CD4-positive, CD25-positive, alpha-beta regulatory T cell (primary cell): ENCODE measurements at regions not wholly inside any gene's neighbourhood (a gene's known extent, or its start where the extent isn't known, plus 50 kb on each side); places are given as distances from the start of the nearest gene placed in this dataset.

Experiments used
- ATAC-seq, 2 donors: fragments of 150-1000 bp; cut with Tn5 transposase; one replicate each; pipeline ENCODE4 v1.10.0; 2021; ENCODE audit warnings: low read depth in 2 of 2, moderate number of reproducible peaks in 2 of 2, moderate library complexity in 1 of 2
- DNase-seq, 3 donors: peaks; one replicate each; pipeline versions ENCODE4 v3.0.0 to v3.0.0-alpha.2; 2012 to 2022; ENCODE audit warnings: mixed read lengths in 1 of 3
- H3K27ac ChIP-seq: one replicate; pipeline ENCODE4 v1.7.0; 2013; ENCODE audit warnings: mild to moderate bottlenecking, low read length; ENCODE audit not compliant: insufficient read depth, poor library complexity, severe bottlenecking
- H3K27me3 ChIP-seq: one replicate; pipeline ENCODE4 v1.7.0; 2013; ENCODE audit warnings: low read length; ENCODE audit not compliant: control insufficient read depth, insufficient read depth
- H3K36me3 ChIP-seq: one replicate; pipeline ENCODE4 v1.7.0; 2013; ENCODE audit warnings: mild to moderate bottlenecking, low read length, moderate library complexity; ENCODE audit not compliant: control insufficient read depth, insufficient read depth
- H3K4me1 ChIP-seq: 2 replicates; pipeline ENCODE4 v1.7.0; 2013; ENCODE audit warnings: mild to moderate bottlenecking, low read length; ENCODE audit not compliant: insufficient read depth, control insufficient read depth, poor library complexity, severe bottlenecking
- H3K4me3 ChIP-seq: one replicate; pipeline ENCODE4 v1.7.0; 2013; ENCODE audit warnings: low read depth, mild to moderate bottlenecking, low read length, moderate library complexity
- H3K9me3 ChIP-seq, 2 experiments: 1 replicate in 1 of 2; 2 replicates in 1 of 2; pipeline ENCODE4 v1.7.0; 2013; ENCODE audit warnings: low read length in 2 of 2, mild to moderate bottlenecking in 1 of 2, moderate library complexity in 1 of 2; ENCODE audit not compliant: control insufficient read depth in 2 of 2
- H3K27ac Mint-ChIP-seq, 3 donors: one replicate each; pipeline ENCODE4 v1.8.0; 2020 to 2022; ENCODE audit warnings: mild to moderate bottlenecking in 3 of 3, mixed read lengths in 3 of 3, moderate library complexity in 2 of 3
- H3K27me3 Mint-ChIP-seq: one replicate; pipeline ENCODE4 v1.8.0; 2022; ENCODE audit warnings: mild to moderate bottlenecking, mixed read lengths
- H3K36me3 Mint-ChIP-seq: one replicate; pipeline ENCODE4 v1.8.0; 2020; ENCODE audit warnings: mixed read lengths
- H3K4me1 Mint-ChIP-seq, 4 donors: one replicate each; pipeline ENCODE4 v1.8.0; 2020 to 2022; ENCODE audit warnings: mixed read lengths in 4 of 4, mild to moderate bottlenecking in 1 of 4
- H3K4me3 Mint-ChIP-seq, 4 donors: one replicate each; pipeline ENCODE4 v1.8.0; 2020 to 2022; ENCODE audit warnings: mild to moderate bottlenecking in 4 of 4, mixed read lengths in 4 of 4, moderate library complexity in 3 of 4
- H3K9me3 Mint-ChIP-seq, 7 donors: one replicate each; pipeline ENCODE4 v1.8.0; 2020 to 2022; ENCODE audit warnings: mixed read lengths in 7 of 7, mild to moderate bottlenecking in 3 of 7, moderate library complexity in 2 of 7

DNA sequence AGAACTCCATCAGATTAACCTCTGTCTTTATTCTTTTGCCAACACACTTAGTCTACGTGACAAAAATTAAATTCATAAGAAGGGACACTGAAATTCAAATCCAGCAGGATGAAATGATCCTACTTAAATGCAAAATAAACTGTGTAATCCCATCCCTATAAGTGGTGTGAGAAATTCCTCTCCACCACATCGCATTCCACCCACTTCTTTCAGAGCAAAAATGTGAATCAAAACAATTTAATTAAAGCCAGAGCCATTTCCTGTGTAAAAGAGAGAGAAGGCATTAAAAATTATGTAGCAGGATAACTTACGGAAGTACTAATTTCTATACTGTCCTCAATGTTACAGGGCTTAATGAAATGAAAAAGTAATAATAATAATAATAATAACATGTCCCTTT is 844.3 kb downstream of the GALC start:
- no peak overlapping the region for H3K4me3 ChIP-seq
- Mint-ChIP-seq H3K4me3 (no peak overlapping the region), H3K27ac (no peak overlapping the region), H3K36me3 (no peaks in the 10 kb centered on the region), H3K27me3 (no peaks in the 10 kb centered on the region), H3K4me1 (no peaks in the 10 kb centered on the region), H3K9me3 (peaks cover 0 to 20% (median 9%) of the 10 kb centered on the region in 7 donors)
- H3K4me1 ChIP-seq = no peaks in the 10 kb centered on the region
- DNase-seq = no peak
- no peaks in the 10 kb centered on the region for H3K27me3 ChIP-seq
- peaks cover 0 to 2% of the 10 kb centered on the region in 2 experiments for H3K9me3 ChIP-seq
- no peak for ATAC-seq
- no peaks in the 10 kb centered on the region for H3K36me3 ChIP-seq
- H3K27ac ChIP-seq = no peak overlapping the region

DNA sequence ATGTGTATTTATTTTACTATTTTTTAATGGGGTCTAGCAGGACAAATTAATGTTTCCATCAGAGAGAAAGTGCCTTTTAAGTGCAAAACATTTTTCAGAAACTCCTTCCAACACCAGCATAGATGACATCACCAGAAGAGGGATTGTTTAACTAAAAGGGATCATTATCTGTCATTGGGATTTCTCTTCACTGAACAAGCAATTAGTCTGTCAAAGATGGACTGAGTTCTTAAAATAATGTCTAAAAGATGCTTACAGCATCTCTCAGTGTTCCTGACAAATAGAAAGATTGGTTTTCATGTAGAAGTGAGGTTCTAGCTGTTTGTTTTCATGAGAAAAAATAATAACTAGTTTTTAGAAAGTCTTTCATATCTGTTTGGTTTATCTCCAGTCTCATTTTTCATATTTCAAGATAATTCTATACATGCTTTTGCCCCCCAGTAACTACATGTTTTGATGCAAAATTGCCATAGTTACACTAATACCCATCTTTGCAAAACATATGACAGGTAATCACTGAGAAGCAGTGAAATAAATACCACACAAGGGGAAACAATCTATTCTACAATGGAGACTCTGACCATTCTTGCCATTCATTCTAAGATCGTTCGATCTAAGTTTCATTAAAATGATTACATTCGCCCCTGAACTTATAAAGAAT is 850.3 kb downstream of the GALC start:
- H3K4me1 Mint-ChIP-seq = no peaks in the 10 kb centered on the region
- H3K27me3 ChIP-seq = no peaks in the 10 kb centered on the region

DNA sequence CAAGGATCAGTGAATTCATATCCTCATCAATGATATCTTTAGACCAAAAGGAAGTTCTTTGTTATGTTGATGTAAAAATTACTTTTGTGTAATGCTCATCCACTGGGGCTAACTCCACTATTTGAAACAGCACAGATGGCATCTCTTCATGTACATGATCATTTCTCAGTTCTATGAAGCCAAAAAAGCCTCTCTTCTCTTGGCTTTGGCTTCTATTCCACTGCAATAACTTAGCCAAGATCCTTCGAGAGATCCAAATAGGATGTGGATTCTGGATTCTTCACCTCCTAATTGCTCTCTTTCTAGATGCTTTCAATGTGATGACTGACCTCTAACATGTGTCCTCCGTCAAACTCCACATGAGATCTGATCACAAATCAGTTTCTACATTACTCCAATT is 851.2 kb downstream of the GALC start:
- Histone ChIP-seq H3K36me3 (no peaks in the 10 kb centered on the region), H3K4me1 (no peaks in the 10 kb centered on the region), H3K27ac (no peak overlapping the region), H3K4me3 (no peak overlapping the region), H3K27me3 (no peaks in the 10 kb centered on the region), H3K9me3 (no peaks in the 10 kb centered on the region)
- Mint-ChIP-seq H3K27me3 (no peaks in the 10 kb centered on the region), H3K4me1 (no peaks in the 10 kb centered on the region), H3K36me3 (peaks cover 4% of the 10 kb centered on the region), H3K4me3 (no peak overlapping the region), H3K9me3 (peaks cover 0 to 26% (median 9%) of the 10 kb centered on the region in 7 donors), H3K27ac (no peak overlapping the region)
- no peak for ATAC-seq
- no peak for DNase-seq

More for the DNA sequence above, 850.3 kb downstream of the GALC start:
- Histone ChIP-seq H3K36me3 (no peaks in the 10 kb centered on the region), H3K27ac (no peak overlapping the region), H3K4me1 (no peaks in the 10 kb centered on the region), H3K9me3 (no peaks in the 10 kb centered on the region), H3K4me3 (no peak overlapping the region)
- ATAC-seq (no peak), DNase-seq (no peak)
- H3K27me3 Mint-ChIP-seq = no peaks in the 10 kb centered on the region
- H3K27ac Mint-ChIP-seq = no peak overlapping the region
- peaks cover 4% of the 10 kb centered on the region for H3K36me3 Mint-ChIP-seq
- H3K4me3 Mint-ChIP-seq = no peak overlapping the region
- H3K9me3 Mint-ChIP-seq = peaks cover 0 to 26% (median 7%) of the 10 kb centered on the region in 7 donors

DNA sequence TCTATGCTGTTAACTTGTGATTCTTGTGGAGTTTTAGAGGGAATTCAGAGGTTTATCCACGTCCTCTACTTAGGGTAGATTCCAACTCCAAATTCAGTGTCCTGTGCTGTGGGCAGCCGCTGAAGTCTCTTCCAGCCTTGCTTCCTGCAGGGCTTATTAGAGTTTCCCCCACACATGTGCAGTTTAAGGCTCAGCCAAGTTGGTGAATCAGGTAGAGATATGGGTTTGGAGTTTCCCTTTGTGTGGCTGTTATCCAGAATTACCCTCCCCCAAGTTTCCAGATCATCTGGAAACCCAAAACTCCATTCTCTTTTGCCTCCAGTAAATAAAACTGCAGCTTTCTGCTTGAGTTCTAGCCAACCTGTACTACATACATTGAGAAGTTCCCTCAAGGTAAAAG is 853.7 kb downstream of the GALC start:
- Mint-ChIP-seq H3K36me3 (peaks cover 4% of the 10 kb centered on the region), H3K4me1 (no peaks in the 10 kb centered on the region), H3K9me3 (peaks cover 3 to 28% (median 13%) of the 10 kb centered on the region in 7 donors), H3K27ac (no peak overlapping the region), H3K4me3 (no peak overlapping the region), H3K27me3 (no peaks in the 10 kb centered on the region)
- no peaks in the 10 kb centered on the region for H3K9me3 ChIP-seq
- H3K4me3 ChIP-seq = no peak overlapping the region
- DNase-seq (no peak), ATAC-seq (no peak)
- no peaks in the 10 kb centered on the region for H3K36me3 ChIP-seq
- no peak overlapping the region for H3K27ac ChIP-seq
- H3K4me1 ChIP-seq = no peaks in the 10 kb centered on the region
- no peaks in the 10 kb centered on the region for H3K27me3 ChIP-seq

DNA sequence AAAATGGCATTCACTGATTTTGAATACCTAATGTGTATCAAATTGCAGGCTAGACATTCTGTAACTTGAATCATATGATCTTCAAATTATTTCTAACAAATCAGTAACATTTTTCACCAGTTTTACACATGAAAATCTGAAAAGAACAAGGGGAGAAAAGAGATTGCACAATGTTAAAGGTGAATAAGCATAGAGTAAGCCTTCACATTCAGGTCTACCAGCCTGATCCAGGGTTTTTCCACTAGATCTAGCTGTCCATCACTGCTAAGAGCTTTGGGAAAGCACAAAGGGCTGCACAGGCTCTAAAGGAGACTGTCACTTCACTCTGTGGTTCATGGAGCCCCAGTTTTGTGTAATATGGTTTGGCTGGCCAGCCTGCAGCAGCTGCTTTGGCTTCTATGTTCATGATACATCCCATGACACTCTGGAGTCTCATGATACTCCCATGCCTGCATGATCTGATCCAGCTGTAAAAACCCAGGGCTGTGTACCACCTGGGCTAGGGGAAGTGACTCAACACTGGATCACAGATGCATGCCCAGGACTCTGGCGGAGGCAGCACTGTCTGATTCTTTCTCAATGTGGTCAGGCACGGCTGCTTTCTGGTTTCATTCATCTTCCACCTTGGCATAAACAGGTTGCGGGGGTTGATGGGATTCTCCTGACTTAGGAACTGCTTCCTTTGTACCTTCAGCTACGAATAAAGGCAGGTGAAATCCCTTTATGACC is 859.7 kb downstream of the GALC start:
- Histone ChIP-seq H3K4me3 (no peak overlapping the region), H3K27me3 (no peaks in the 10 kb centered on the region), H3K27ac (no peak overlapping the region), H3K36me3 (no peaks in the 10 kb centered on the region), H3K4me1 (no peaks in the 10 kb centered on the region), H3K9me3 (no peaks in the 10 kb centered on the region)
- no peak for DNase-seq
- Mint-ChIP-seq H3K27me3 (no peaks in the 10 kb centered on the region), H3K4me3 (no peak overlapping the region), H3K4me1 (no peaks in the 10 kb centered on the region), H3K36me3 (no peaks in the 10 kb centered on the region), H3K27ac (no peak overlapping the region), H3K9me3 (peaks cover 3 to 20% (median 9%) of the 10 kb centered on the region in 7 donors)
- no peak for ATAC-seq

DNA sequence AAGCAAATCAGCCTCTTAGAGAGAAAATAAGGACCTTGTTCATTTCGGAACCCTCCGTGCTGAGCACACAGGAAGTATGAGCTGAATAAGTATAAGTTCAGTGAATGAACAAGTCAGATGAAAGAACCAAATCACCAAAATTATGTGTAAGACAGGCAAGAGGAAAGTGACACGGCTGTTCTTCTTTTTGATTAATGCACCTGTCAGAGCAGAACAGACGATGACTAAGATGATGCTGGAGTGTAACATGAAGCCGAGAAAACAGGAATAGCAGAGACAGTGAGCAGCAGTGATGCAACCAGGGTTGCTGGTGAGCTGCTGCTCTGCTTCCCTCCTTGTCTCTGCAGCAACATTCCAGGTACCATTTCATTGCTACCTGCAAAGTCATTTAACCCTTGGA is 861.1 kb downstream of the GALC start:
- Histone ChIP-seq H3K27ac (no peak overlapping the region), H3K4me3 (no peak overlapping the region), H3K9me3 (no peaks in the 10 kb centered on the region), H3K36me3 (no peaks in the 10 kb centered on the region), H3K4me1 (no peaks in the 10 kb centered on the region), H3K27me3 (no peaks in the 10 kb centered on the region)
- no peak for DNase-seq
- Mint-ChIP-seq H3K9me3 (peaks cover 2 to 16% (median 12%) of the 10 kb centered on the region in 7 donors), H3K27me3 (no peaks in the 10 kb centered on the region), H3K36me3 (no peaks in the 10 kb centered on the region), H3K4me3 (no peak overlapping the region), H3K27ac (no peak overlapping the region), H3K4me1 (no peaks in the 10 kb centered on the region)
- ATAC-seq = no peak

DNA sequence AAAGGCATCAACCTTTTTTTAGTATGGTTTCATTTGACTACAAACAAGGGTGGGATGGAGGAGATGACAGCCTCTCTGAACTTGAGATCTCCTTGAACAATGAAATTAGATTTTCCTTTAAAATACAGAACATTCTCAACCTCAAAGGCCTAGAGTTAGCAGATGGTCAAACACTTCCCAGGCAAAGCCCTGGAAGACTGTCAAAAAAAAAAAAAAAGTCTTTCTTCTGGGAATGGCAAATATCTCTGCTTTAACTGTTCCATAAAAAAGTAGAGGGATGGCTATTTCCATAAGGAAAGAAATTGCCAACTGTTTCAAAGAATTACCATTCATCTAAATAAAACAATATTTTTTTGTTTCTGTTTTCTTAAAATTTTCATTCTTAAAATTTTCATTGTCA is 870.8 kb downstream of the GALC start:
- ATAC-seq (no peak), DNase-seq (no peak)
- H3K27ac Mint-ChIP-seq = no peak overlapping the region

DNA sequence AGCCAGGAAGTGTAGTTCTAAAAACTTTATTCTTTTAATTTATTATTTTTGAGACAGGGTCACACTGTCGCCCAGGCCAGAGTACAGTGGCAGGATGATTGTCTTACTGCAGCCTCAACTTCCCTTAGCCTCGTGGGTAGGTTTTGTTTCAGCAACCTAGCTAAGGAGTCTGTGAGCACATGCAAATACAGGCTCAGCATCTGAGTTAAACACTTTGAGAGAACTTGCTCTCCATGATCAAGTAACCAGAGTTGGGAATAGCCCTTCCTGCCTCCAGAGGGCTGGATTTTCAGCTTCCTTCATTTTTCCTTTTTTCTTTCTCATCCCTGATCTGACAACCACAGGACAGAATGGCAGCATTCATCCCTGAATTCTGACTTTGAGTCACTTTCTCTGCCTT is 871.3 kb downstream of the GALC start:
- Histone ChIP-seq H3K9me3 (peaks cover 0 to 4% of the 10 kb centered on the region in 2 experiments), H3K4me3 (no peak overlapping the region), H3K36me3 (no peaks in the 10 kb centered on the region), H3K4me1 (no peaks in the 10 kb centered on the region), H3K27ac (no peak overlapping the region), H3K27me3 (no peaks in the 10 kb centered on the region)
- Mint-ChIP-seq H3K27ac (no peak overlapping the region), H3K4me1 (no peaks in the 10 kb centered on the region), H3K4me3 (no peak overlapping the region), H3K27me3 (no peaks in the 10 kb centered on the region), H3K36me3 (no peaks in the 10 kb centered on the region), H3K9me3 (peaks cover 0 to 17% (median 4%) of the 10 kb centered on the region in 7 donors)
- ATAC-seq = no peak
- no peak for DNase-seq

More for the DNA sequence above, 870.8 kb downstream of the GALC start:
- Mint-ChIP-seq H3K36me3 (no peaks in the 10 kb centered on the region), H3K27me3 (no peaks in the 10 kb centered on the region), H3K9me3 (peaks cover 2 to 20% (median 4%) of the 10 kb centered on the region in 7 donors), H3K4me3 (no peak overlapping the region), H3K4me1 (no peaks in the 10 kb centered on the region)
- Histone ChIP-seq H3K36me3 (no peaks in the 10 kb centered on the region), H3K4me1 (no peaks in the 10 kb centered on the region), H3K4me3 (no peak overlapping the region), H3K9me3 (peaks cover 0 to 4% of the 10 kb centered on the region in 2 experiments), H3K27me3 (no peaks in the 10 kb centered on the region), H3K27ac (no peak overlapping the region)
